SH-SY5Y (cell line): ENCODE measurements at regions not wholly inside any gene's neighbourhood (a gene's known extent, or its start where the extent isn't known, plus 50 kb on each side); places are given as distances from the start of the nearest gene placed in this dataset.

Experiments used
- GATA2 ChIP-seq: IDR thresholded peaks from 2 replicates; pipeline ENCODE4 v1.6.1; 2011; ENCODE audit warnings: mild to moderate bottlenecking, low read depth, low read length
- GATA3 ChIP-seq: IDR thresholded peaks from 2 replicates; pipeline ENCODE4 v1.6.1; 2011; ENCODE audit warnings: low read depth, mild to moderate bottlenecking, low read length, moderate library complexity

DNA sequence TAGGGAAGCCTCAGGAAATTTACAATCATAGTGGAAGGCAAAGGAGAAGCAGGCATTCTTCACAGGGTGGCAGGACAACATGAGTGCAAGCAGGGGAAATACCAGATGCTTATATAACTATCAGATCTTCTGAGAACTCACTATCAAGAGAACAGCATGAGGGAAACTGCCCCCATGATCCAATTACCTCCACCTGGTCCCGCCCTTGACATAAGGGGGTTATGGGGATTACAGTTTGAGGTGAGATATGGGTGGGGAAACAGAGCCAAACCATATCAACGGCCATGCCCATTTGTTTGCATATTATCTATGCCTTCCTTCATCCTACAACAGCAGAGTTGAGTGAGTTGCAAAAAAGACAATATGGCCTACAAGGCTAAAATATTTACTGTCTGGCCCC, 140.2 kb upstream of the CCDC196 start:
- TF ChIP-seq GATA2 = no peak
- TF ChIP-seq GATA3 = no peak
